HG03060 (cell line): ENCODE measurements at regions not wholly inside any gene's neighbourhood (a gene's known extent, or its start where the extent isn't known, plus 50 kb on each side); places are given as distances from the start of the nearest gene placed in this dataset.
A peak's percentile ranks its signal among the peaks of the same experiment; 100 is the strongest.
"Not testable (repeated sequence)": the region's sequence is repeated elsewhere in the genome, so short reads cannot be mapped to it uniquely, and the experiment has no call there.

Source experiments
- ATAC-seq: cut with Tn5 transposase; IDR thresholded peaks from one replicate; pipeline ENCODE4 v1.9.1; 2021; ENCODE audit warnings: low read depth, moderate number of reproducible peaks; ENCODE audit not compliant: unreplicated experiment

DNA sequence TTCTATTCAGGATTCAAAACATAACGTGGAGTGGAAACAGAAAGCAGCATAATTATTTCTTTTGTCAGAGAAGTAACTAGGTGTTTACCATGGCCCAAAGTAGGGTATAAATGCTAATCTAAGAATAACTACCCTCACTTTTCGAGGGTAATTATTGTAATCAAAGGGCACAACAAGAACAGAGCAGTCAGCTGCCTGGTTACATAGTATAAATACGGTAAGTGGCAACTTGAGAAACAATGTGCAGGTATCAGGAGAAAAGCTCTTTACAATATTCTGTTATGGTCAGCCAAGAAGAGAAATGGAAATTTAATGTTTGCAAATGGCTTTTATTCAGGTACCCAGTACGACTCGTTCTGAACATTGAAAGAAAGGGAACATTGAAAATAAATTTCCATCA is 242.0 kb upstream of the NPY start:
- ATAC-seq: no peak

DNA sequence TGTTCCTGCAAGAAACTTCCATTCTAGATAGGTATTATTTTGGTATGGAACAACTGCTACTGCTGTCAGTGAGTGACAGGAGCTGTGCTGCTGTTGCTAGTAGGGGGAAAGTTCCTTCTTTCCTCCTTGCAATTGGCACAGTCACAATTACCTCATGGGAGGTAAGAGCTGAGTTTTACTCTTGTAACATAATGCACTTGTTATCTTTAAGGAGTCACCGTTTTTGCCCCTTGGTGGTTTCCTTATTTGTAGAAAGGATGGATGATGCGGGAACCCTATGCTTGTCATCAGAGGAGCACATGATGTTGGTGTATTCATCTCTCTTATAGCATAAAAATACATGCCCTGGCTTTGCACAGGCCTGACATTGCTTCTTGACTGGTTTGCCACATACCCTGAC is 234.7 kb upstream of the NPY start:
- ATAC-seq: no peak

DNA sequence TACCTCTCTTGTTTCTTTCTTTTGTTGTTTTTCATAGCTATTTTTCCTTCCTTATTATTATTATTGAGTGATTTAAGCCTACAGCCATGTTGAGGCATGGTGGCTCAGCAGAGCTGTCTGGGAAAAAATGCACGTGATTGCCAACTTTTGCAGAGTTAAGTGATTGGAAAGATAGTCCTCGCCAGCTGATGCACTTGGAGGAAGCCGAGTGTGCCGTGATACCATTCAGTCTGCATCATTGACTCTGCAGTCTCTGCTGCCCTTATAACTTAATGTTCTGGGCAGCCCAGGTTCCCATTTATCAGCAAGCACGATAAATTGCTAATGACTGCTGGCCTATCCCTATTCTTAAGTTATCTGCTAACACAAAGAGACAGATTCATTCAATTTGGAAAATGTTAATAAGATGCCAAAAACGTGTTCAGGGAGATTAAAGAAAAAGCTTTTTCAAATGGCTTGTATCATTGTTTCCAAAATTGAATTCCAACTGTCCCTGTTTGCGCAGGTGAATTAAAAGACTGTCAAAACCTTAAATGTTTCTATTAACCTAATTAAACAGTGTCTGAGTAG is 232.9 kb upstream of the NPY start:
- no peak for ATAC-seq

DNA sequence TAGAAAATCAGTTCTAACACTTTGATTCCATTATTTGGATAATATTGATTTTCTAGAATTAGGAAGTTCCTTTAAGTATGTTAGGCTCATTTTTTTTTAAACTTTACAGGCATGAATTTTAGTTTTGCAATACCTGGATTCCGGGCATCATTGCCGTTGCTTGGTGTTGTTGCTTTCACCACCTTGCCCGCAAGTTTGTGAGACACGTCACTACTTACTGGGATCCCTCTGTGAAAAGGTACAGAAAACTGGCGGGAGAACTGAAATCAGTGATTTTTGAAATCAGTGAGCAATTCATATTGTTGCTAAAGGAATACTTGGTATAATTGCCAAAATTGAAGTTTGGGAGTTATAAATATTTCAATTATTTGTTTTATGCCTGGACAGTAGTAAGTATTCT is 232.3 kb upstream of the NPY start:
- no peak for ATAC-seq

DNA sequence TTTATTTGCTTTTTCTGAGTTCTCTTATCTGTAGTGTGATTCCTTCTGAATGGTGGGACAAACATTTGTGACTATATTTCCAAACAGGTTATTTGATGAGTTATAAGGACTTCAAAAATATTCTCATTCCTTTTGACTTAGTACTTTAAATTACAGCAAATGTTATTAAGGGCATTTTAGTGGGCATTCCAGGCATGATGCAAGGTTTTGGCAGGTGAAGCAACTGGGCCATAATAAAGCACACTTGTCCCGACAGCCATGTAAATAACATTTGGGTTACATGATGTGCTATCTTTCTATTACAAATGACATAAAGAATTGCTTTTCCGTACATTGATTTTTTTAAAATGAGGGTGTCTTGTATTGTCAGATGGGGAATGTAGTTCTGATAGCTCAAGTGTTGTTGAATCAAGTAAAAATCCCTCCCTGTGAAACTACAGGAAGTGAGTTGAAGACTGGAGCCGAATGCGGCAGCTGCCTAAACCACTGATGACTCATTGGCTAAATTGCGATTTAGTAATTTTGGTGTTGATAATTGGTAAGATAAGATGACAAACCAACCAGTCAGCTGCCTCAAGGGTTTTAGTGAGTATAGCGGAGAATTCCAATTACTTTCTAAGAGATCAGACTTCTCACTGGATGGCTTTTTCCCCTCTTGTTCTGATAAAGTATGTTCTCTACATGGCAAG is 231.3 kb upstream of the NPY start:
- no peak for ATAC-seq

DNA sequence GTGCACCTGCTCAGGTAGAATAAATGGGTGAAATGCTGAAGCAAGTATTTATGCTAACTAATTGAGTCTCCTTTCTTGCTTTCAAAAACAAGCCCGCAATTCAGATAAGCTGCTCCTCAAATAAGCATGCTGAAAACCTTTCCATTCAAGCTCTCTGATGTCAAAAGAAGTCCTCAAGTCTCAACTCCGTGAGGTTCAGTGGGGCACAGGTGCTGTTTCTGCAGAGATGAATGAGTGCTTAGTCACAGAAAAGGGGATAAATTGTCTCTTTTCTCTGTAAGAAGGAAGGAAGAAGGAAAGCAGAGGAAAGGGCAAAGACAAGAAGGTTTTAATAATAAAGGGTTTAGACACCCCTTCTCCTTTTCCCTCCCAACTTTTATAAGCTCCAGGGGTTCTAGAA is 229.8 kb upstream of the NPY start:
- no peak for ATAC-seq

DNA sequence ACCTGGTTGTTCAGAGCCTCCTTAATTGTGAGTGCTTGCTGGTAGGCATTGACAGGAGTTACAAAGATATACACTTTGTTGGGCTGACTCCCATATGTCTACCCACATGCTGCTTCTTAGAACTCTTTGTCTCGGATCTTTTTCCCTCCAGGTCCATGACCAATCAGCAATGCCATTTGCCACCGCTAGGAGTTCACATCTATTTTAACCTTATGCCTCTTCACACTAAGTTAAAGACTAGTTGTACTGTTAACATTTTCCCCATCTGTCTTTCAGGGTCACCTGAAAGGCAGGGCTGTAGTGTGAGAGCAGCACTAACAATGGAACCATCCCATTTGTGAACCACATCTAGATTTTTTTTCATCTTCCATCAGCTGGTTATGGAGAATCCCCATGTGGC is 226.7 kb upstream of the NPY start:
- ATAC-seq: no peak

DNA sequence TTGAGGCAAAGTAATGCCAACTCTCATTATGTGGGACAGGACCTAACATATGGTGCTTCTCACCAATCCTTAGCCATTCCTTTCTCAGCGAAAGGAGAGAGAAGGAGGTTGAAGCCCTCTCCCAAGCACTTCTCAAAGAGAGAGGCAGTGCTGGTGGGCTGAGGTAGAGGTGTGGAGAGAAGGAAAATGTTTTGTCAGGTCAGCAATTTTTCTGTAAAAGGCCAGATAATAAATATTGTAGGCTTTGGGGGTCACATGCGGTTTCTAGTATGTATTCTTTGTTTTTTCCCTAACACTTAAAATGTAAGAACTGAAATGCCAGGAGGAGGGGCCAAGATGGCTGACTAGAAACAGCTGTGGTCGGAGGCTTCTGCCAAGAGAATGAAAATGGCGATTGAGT is 225.0 kb upstream of the NPY start:
- no peak for ATAC-seq

DNA sequence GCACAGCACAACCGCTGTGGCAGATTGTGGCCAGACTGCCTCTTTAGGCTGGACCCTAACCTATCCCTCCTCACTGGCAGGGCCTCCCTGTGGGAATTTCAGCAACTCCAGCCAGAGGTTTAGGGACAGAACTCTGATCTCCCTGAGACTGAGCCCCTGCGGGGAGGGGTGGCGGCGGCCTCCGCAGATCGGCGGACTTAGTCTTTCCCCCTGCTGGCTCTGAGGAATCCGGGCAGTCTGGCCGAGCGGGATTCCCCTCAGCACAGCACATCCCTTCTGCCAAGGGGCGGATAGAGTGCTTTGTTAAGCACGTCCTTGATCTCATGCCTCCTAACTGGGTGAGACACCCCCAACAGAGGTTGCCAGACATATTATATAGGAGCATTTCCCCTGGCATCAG is 224.2 kb upstream of the NPY start:
- no peak for ATAC-seq

DNA sequence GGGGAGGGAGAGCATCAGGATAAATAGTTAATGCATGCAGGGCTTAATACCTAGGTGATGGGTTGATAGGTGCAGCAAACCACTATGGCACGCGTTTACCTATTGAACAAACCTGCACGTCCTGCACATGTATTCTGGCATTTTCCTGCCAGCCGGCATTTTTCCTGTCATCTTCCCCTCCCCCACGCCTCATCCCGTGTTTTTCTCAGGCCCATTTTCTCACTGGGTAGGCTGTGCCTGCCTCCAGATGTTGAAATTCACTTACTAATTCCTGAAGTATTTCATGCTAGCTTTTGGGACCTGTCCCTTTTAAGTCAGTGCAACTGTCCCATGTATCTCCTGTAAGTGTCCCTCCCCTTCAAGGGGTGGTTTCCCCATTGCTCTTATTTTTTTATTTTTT is 220.3 kb upstream of the NPY start:
- ATAC-seq: no peak

DNA sequence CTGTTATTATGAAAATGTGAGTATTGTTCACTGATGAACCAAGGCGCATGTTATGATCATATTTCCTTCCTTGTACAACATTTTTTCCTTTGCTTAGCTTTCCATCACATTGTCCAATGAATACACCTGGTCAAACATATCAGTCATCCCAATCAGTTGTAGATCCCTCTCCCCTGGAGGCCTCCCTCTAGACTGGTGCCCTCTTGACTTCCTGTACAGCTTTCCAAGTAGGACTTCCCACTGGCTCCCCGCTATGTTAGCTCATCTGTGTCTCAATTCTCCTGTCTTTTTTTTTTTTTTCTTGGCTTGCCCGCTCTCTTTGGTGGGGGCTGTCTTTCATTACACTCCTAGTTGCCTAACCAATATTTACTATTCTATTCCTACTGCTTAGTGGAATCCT is 214.2 kb upstream of the NPY start:
- no peak for ATAC-seq

DNA sequence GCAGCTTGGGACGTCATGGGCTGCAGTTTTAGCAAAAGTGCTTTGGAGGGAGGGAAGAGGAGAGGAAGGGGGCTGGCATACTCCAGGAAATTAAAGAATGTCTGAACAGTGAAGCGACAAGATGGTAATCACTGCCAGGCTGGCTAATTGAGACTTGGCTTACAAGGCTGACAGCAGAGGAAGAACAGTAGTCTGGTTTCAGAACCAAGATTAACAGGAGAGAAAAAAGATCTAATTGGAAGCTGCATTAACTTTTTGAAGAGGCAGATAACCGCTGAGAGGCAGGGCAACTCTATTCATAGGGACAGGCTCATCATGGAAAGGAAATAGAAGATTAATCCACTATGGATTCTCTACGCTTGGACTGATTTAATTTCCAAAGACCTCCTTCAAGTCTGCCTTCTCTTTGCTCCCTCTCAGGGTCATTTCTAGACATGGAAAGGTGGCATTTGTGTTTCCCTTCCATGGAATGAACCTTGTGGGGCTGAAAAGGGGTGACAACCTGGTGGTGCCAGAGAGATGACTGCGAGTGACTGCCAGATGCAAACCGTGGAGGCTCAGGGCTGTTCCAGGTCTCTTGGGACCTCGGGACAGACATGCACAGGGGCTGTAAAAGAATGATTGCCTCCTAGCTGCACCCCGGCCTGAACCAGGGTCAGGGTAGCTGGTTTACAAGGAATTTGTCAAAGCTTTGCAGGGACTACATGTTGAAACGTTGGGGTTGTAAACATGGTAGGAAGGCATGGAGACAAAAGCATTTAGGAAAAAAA is 210.2 kb upstream of the NPY start:
- ATAC-seq: no peak

DNA sequence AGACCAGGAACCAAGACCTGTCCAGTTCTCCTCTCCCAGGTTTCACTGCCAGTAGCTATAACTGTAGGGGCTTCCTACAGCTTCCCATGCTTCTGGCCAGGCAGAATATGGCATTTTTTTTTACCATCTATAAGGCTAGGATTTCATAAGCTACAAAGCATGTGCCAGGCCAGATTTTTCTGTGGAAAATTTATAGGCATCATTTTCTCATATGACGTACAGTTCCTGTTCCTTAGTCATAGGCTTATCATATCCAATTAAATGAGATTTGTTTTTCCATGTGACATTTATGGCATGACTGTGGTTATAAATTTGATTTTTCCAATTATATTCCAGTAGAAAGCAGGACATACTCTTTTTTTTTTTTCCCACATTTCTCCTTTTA is 208.6 kb upstream of the NPY start:
- no peak for ATAC-seq

DNA sequence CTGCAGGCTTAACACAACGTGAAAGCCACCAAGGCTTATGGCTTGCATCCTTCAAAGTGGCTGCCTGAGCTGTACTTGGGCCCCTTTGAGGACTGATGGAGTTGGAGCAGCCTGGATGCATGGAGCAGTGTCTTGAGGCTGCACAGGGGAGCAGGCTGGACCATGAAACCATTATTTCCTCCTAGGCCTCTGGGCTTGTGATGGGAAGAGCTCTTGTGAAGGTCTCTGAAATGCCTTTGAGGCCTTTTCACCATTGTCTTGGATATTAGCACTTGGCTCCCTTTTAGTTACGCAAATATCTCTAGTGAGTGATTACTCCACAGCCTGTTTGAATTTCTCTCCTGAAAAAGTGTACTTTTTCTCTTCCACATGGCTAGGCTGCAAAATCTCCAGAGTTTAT is 201.2 kb upstream of the NPY start:
- ATAC-seq: no peak

DNA sequence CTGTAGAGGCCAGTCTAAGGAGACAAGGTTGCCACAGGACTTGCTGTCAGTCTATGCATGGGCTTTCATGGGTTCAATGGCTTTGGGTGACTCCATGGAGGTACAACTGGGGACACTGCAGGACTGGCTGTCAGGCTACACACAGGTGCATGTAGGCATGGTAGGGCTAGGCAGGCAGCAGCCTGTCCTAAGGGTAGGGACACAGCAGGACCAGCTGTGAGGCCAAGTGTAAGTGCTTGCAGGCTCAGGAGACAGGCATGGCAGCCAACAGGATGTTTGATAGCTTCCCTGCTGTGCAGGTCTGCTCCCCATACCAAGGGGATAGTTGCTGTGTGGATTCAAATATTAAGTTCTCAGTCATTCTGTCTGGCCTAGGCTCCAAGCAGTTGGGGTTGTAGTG is 181.0 kb upstream of the NPY start:
- no peak for ATAC-seq

DNA sequence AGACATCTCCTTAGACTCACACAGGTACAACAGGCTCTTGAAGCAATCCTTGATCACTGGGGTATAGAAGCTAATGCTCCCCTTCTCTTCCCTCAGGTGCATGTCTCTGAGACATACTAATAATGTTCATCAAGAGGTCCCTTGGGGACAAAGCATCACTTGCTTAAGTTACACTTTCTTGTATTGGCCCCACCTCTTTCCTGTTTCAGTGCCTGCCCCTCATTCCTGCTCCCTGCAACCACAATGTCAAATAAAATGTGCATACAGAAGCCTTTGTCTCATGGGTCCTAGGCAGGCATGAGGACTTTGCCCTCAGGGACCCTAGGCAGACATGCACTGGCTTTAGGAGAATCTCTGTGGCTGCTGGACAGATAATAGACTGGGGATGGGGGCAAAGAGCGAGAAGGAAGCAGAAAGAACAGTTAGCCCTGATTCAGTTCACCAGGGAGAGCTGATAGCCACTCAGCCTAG is 175.0 kb upstream of the NPY start:
- ATAC-seq: peak; percentile 68

DNA sequence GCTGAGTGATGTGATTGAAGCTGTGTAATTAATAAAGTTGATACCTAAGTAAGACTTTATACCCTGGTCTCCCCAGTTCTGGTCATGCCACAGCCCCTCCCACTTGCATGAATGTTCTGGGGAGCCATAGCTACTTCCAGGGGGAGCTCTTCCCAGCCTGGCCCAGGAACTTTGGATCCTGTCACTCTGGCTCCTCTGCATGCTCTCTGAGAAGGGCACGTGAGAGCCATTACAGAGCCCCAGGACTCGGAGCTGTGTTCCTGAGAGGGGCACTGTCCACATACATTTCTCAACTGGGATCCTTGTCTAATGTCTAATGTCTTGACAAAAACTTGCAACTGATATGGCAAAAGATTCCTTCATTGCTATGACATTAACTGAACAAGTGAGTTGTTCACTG is 173.9 kb upstream of the NPY start:
- ATAC-seq: no peak

DNA sequence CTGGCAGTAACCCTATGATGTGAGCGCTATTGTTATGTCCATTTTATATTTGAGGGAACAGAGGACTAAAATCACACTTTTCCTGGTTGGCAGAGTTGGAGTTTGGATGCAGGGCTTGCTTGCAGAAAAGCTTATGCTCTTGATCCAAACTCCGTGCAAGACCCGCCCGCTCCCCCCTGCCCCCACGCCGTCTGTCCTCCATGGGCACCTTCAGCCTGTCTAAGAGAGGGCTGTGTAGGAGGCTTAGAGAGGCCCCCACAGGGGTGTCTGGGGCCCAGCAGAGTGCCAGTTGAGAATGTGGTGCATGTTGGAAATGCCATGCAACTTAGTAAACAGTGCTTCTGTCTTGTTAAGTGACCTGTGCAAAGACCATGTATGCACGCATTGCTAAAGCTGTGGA is 170.5 kb upstream of the NPY start:
- ATAC-seq: no peak

DNA sequence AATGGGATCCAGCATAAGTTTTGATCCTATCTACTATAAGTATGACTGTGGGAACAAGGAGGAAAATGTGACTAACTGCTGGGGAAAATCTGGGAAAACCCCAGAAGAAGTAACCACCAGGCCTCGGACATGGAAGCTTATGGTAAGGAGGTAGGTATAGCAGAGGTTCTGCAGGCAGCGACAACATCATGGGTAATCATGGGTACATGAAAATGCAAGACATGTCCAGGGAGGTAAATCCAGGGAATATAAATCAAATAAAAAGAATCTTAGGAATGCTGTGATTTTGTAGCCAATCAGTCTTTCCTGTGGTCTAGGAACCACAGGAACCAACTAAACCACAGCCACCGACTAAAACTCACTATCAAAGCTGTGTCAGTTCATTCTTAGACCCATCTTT is 168.3 kb upstream of the NPY start:
- no peak for ATAC-seq

DNA sequence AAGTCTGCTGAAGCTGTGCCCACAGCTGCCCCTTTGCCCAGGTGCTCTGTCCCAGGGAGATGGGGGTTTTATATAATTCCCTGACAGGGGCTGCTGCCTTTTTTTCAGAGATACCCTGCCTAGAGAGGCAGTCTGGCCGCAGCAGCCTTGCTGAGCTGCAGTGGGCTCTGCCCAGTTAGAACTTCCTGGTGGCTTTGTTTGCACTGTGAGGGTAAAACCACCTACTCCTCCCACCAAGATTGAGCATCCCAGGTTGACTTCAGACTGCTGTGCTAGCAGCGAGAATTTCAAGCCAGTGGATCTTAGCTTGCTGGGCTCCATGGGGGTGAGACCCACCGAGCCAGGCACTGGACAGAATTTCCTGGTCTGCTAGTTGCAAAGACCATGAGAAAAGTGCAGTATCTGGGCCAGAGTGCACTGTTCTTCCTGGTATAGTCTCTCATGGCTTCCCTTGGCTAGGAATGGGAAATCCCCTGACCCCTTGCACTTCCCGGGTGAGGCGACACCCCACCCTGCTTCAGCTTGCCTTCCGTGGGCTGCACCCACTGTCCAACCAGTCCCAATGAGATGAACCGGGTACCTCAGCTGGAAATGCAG is 166.0 kb upstream of the NPY start:
- ATAC-seq: not testable (repeated sequence)

DNA sequence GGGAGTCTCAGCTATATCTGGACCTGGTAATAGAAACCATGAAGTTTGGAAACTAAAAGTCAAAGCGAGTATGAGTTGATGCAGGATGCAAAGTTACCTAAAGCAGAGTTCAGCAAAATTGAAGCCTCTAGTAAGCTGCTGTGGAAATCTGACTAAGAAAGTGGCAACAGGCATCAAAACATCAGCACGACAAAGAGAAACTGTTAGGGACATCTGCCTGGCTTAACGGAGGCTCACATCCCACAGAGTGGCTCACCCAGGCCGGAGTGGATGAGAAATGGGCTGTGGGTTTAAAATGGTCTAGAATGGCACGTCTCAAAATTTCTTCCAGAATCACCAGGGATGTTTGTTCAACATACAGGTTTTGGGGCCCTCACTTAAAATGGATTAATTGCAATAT is 164.1 kb upstream of the NPY start:
- ATAC-seq: no peak

DNA sequence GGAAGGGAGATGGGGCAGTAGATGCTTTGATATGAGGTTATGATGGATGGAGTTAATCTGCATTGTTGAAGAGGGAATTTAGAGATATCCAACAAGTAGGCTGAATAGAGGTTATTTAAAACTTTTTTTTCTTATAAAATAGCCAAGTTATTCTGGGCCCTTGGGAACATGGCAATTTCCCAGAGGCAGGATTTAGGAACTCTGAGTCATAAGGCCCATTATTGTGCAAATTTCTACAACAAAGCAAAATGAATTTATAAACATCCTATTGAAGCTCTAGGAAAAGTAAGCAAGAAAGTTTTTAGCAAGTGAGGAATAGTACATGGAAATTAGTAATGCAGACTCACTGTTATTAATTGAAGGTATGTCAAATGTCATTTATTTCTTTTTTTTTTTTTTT is 160.9 kb upstream of the NPY start:
- ATAC-seq: no peak
